GM23248 (cell line): ENCODE measurements at regions not wholly inside any gene's neighbourhood (a gene's known extent, or its start where the extent isn't known, plus 50 kb on each side); places are given as distances from the start of the nearest gene placed in this dataset.

Experiments
- DNase-seq: peaks from one replicate; pipeline ENCODE4 v3.0.0-alpha.2; 2015
- H2AFZ ChIP-seq: fragments of 200-600 bp; sonication (generic); 2 replicates; pipeline ENCODE4 v1.6.1; 2016; ENCODE audit warnings: antibody characterized with exemption
- H3F3A ChIP-seq: fragments of 200-600 bp; sonication (generic); 2 replicates; pipeline ENCODE4 v1.6.1; 2016; ENCODE audit warnings: mild to moderate bottlenecking, antibody characterized with exemption, mixed run types; ENCODE audit not compliant: insufficient read depth
- H3K27ac ChIP-seq: fragments of 200-600 bp; sonication (generic); 2 replicates; pipeline ENCODE4 v1.5.1; 2016; ENCODE audit warnings: mild to moderate bottlenecking
- H3K27me3 ChIP-seq: fragments of 200-600 bp; sonication (generic); replicated peaks from 2 replicates; pipeline ENCODE4 v1.6.1; 2016; ENCODE audit warnings: mild to moderate bottlenecking; ENCODE audit not compliant: insufficient read depth
- H3K36me3 ChIP-seq: fragments of 200-600 bp; sonication (generic); 2 replicates; pipeline ENCODE4 v1.6.1; 2016; ENCODE audit warnings: low read depth, mild to moderate bottlenecking
- H3K4me1 ChIP-seq: fragments of 200-600 bp; sonication (generic); 2 replicates; pipeline ENCODE4 v1.6.1; 2016; ENCODE audit warnings: mild to moderate bottlenecking; ENCODE audit not compliant: insufficient read depth
- H3K4me2 ChIP-seq: fragments of 200-600 bp; sonication (generic); one replicate; pipeline ENCODE4 v1.6.1; 2016; ENCODE audit warnings: mild to moderate bottlenecking; ENCODE audit not compliant: unreplicated experiment
- H3K4me3 ChIP-seq: fragments of 200-600 bp; sonication (generic); 2 replicates; pipeline ENCODE4 v1.5.1; 2016; ENCODE audit warnings: mild to moderate bottlenecking
- H3K79me2 ChIP-seq: fragments of 200-600 bp; sonication (generic); 2 replicates; pipeline ENCODE4 v1.6.1; 2016; ENCODE audit warnings: mild to moderate bottlenecking; ENCODE audit not compliant: insufficient read depth
- H3K9ac ChIP-seq: fragments of 200-600 bp; sonication (generic); 2 replicates; pipeline ENCODE4 v1.6.1; 2016; ENCODE audit warnings: mild to moderate bottlenecking
- H3K9me2 ChIP-seq: fragments of 200-600 bp; sonication (generic); 2 replicates; pipeline ENCODE4 v1.6.1; 2016; ENCODE audit warnings: mixed run types, mild to moderate bottlenecking, moderate library complexity; ENCODE audit not compliant: insufficient read depth
- H3K9me3 ChIP-seq: fragments of 200-600 bp; sonication (generic); one replicate; pipeline ENCODE4 v1.6.1; 2017; ENCODE audit warnings: low read depth
- H4K20me1 ChIP-seq: fragments of 200-600 bp; sonication (generic); 2 replicates; pipeline ENCODE4 v1.6.0; 2016; ENCODE audit not compliant: insufficient read depth
- EZH2 ChIP-seq: fragments of 200-600 bp; sonication (generic); IDR thresholded peaks from 2 replicates; pipeline ENCODE4 v1.6.1; 2018; ENCODE audit warnings: antibody characterized with exemption, mild to moderate bottlenecking; ENCODE audit not compliant: insufficient read depth, poor library complexity, severe bottlenecking
- EZH2phosphoT487 ChIP-seq: fragments of 200-600 bp; sonication (generic); IDR thresholded peaks from 2 replicates; pipeline ENCODE4 v1.6.1; 2018; ENCODE audit warnings: antibody characterized with exemption, moderate library complexity, mild to moderate bottlenecking, low read depth; ENCODE audit not compliant: insufficient read depth
- WGBS, 2 experiments: methylation state at CpG; one replicate each; pipeline ENCODE4 v1.1.6; 2015 to 2017; ENCODE audit warnings: low lambda C conversion rate in 2 of 2, low coverage in 1 of 2; ENCODE audit errors: missing lambda C conversion rate in 2 of 2; 5-methylcytosine and 5-hydroxymethylcytosine counted together
- in situ Hi-C: fragments of 300-500 bp; cut with MboI; formaldehyde crosslinking; loops from 2 replicates; pipeline ENCODE4 v1.15.0; 2020

GRCh38 chr13:75202981-75203380 is 279.0 kb downstream of the TBC1D4 start:
- H3K36me3 ChIP-seq, result no peaks in the 10 kb centered on the region
- no peaks in the 10 kb centered on the region for H3K79me2 ChIP-seq
- peak; percentile 15 for DNase-seq
- in situ Hi-C loops, result loop anchor here (25.0 kb wide), 1 partner anchor 1366 kb away; no protein-coding TSS in a partner anchor
- H3K27me3 ChIP-seq, result peaks cover 18% of the 10 kb centered on the region; the same call in 1 of the 2 replicates
- H3K4me2 ChIP-seq, result no peak overlapping the region
- H3K4me1 ChIP-seq, result no peaks in the 10 kb centered on the region
- H3K9me3 ChIP-seq, result no peaks in the 10 kb centered on the region
- TF ChIP-seq EZH2 (no peak), EZH2phosphoT487 (no peak)
- H3K9me2 ChIP-seq, result no peaks in the 10 kb centered on the region
- H3K9ac ChIP-seq, result no peak overlapping the region
- H4K20me1 ChIP-seq, result no peaks in the 10 kb centered on the region
- no peaks in the 10 kb centered on the region for H3F3A ChIP-seq
- H2AFZ ChIP-seq, result no peak overlapping the region
- 60% methylated on average over 3 of the region's 3 CpGs for WGBS, 2 experiments
- H3K4me3 ChIP-seq, result no peak overlapping the region
- H3K27ac ChIP-seq, result no peak overlapping the region

- WGBS, 2 experiments, result 22 to 24% methylated on average over 4 of the region's 4 CpGs
- Histone ChIP-seq H3K9me2 (no peaks in the 10 kb centered on the region), H3K9me3 (no peaks in the 10 kb centered on the region), H2AFZ (no peak overlapping the region), H3K79me2 (no peaks in the 10 kb centered on the region), H3K27ac (no peak overlapping the region), H3K4me2 (no peak overlapping the region), H3K27me3 (peaks cover 32% of the 10 kb centered on the region; the same call in 1 of the 2 replicates), H3K4me1 (no peaks in the 10 kb centered on the region), H3K9ac (no peak overlapping the region), H3F3A (no peaks in the 10 kb centered on the region), H3K4me3 (no peak overlapping the region), H4K20me1 (no peaks in the 10 kb centered on the region), H3K36me3 (no peaks in the 10 kb centered on the region)
- no peak for TF ChIP-seq EZH2phosphoT487
- DNase-seq, result no peak
- in situ Hi-C loops, result no loop called here
These were observed 284.2 kb downstream of the TBC1D4 start for GRCh38 chr13:75197803-75198202.

GRCh38 chr13:75196147-75196837 is 285.7 kb downstream of the TBC1D4 start:
- in situ Hi-C loops, result no loop called here
- H3K36me3 ChIP-seq, result no peaks in the 10 kb centered on the region
- no peaks in the 10 kb centered on the region for H3K79me2 ChIP-seq
- peak; percentile 7 for DNase-seq
- H3K27me3 ChIP-seq, result peaks cover 33% of the 10 kb centered on the region; the same call in 1 of the 2 replicates
- no peak overlapping the region for H3K9ac ChIP-seq
- TF ChIP-seq EZH2, result no peak
- no peaks in the 10 kb centered on the region for H4K20me1 ChIP-seq
- 36 to 38% methylated on average over 4 of the region's 4 CpGs for WGBS, 2 experiments
- H3F3A ChIP-seq, result no peaks in the 10 kb centered on the region
- no peaks in the 10 kb centered on the region for H3K9me3 ChIP-seq
- no peak overlapping the region for H2AFZ ChIP-seq
- H3K9me2 ChIP-seq, result no peaks in the 10 kb centered on the region
- no peak overlapping the region for H3K27ac ChIP-seq
- no peak overlapping the region for H3K4me2 ChIP-seq
- H3K4me1 ChIP-seq, result no peaks in the 10 kb centered on the region
- H3K4me3 ChIP-seq, result no peak overlapping the region

GRCh38 chr13:75195495-75196146 is 286.3 kb downstream of the TBC1D4 start:
- no peak overlapping the region for H3K4me2 ChIP-seq
- DNase-seq, result no peak
- WGBS, 2 experiments, result 68 to 73% methylated on average over 7 of the region's 7 CpGs
- H3K9me3 ChIP-seq, result no peaks in the 10 kb centered on the region
- no peak overlapping the region for H3K9ac ChIP-seq
- H2AFZ ChIP-seq, result no peak overlapping the region
- no peaks in the 10 kb centered on the region for H3K4me1 ChIP-seq
- H3K27ac ChIP-seq, result no peak overlapping the region
- no peak overlapping the region for H3K4me3 ChIP-seq
- no peaks in the 10 kb centered on the region for H4K20me1 ChIP-seq
- H3K27me3 ChIP-seq, result peaks cover 33% of the 10 kb centered on the region; the same call in 1 of the 2 replicates
- no peaks in the 10 kb centered on the region for H3F3A ChIP-seq
- H3K79me2 ChIP-seq, result no peaks in the 10 kb centered on the region
- H3K36me3 ChIP-seq, result no peaks in the 10 kb centered on the region
- in situ Hi-C loops, result no loop called here
- TF ChIP-seq EZH2 (no peak), EZH2phosphoT487 (no peak)
- no peaks in the 10 kb centered on the region for H3K9me2 ChIP-seq
